VCaP (cell line): ENCODE measurements at regions not wholly inside any gene's neighbourhood (a gene's known extent, or its start where the extent isn't known, plus 50 kb on each side); places are given as distances from the start of the nearest gene placed in this dataset.

Source experiments
- H3K27ac ChIP-seq: fragments of 450-650 bp; 2 replicates; pipeline ENCODE4 v1.5.1; 2017
- TF ChIP-seq, protein P1 (sequence below): fragments of 450-650 bp; conservative IDR thresholded peaks from 2 replicates; pipeline ENCODE4 v1.5.1; 2017; ENCODE audit warnings: mild to moderate bottlenecking, moderate library complexity

DNA sequence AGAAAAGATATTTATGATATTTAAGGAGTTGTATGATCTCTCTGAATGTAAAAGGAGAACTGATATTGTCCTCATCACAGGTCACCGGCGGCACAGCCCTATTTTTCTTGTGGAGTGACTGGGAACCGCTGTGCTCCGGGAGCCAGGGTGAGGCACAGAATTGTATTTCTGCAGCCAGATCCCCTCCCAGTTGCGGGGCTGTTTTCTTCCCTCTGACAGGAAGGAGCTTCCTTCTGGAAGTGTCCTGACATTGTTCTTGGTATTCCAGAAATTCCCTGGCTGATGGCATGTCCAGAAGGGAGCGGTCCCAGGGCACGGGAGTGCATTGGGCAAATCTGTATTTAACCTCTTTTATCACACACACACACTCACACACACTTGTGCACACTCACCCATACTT, 268.6 kb upstream of the FOXF1 start:
- no peak overlapping the region for H3K27ac ChIP-seq
- TF ChIP-seq, protein P1, sequence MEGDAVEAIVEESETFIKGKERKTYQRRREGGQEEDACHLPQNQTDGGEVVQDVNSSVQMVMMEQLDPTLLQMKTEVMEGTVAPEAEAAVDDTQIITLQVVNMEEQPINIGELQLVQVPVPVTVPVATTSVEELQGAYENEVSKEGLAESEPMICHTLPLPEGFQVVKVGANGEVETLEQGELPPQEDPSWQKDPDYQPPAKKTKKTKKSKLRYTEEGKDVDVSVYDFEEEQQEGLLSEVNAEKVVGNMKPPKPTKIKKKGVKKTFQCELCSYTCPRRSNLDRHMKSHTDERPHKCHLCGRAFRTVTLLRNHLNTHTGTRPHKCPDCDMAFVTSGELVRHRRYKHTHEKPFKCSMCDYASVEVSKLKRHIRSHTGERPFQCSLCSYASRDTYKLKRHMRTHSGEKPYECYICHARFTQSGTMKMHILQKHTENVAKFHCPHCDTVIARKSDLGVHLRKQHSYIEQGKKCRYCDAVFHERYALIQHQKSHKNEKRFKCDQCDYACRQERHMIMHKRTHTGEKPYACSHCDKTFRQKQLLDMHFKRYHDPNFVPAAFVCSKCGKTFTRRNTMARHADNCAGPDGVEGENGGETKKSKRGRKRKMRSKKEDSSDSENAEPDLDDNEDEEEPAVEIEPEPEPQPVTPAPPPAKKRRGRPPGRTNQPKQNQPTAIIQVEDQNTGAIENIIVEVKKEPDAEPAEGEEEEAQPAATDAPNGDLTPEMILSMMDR = no peak

DNA sequence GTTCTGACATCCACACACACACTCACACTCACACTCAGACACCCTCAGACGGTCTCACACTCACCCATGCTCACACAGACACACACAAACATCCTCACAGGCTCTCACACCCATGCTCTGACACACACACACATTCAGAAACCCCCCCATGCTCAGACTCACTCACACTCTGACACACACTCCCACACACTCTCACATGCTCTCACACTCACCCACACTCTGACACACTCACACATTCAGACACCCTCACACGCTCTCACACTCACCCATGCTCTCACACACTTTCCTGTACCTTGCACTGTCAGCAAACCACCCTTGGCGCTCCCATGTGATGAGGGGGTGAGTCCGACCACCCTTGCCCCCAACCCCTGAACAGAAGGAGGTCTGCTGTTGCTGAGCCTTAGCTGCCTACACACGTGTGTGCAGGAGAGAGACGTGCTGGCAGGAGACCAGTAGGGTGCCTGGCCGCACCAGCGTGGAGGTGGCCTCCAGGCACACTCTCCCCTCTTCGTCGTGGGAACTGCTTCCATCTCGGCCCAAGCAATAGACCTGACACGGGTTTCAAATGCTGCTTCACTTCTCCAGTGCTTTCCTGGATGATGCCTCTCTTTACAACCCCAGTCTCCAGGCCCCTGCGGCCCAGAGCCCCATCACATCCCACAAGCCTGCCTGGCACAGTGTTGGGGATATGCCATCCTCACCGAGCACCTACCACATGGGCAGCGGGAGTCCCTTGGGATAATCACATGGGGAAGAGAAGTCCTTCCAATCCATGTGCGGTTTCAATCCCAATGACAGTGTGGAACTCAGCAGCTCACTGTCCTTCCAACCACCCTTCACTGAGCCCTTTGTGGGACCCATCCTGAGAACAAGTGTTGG, 267.8 kb upstream of the FOXF1 start:
- TF ChIP-seq, protein P1 = no peak
- H3K27ac ChIP-seq = no peak overlapping the region

DNA sequence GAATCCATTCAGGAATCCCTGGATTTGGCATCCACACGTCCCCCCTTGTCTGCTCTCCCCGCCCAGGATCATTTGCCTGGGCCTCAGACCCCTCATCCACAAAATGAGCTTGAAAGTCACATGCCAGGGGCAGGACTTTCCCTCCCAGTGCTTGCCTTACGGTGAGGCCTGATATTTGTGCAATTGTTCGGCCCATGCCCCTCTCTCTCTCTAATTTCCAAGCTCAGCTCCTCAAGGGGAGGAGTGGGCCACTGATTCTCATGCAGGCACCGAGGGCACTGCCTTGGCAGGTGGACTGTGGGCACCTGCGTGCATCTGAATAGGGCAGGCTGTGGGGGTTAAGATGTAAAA, 267.2 kb upstream of the FOXF1 start:
- TF ChIP-seq, protein P1 = no peak

DNA sequence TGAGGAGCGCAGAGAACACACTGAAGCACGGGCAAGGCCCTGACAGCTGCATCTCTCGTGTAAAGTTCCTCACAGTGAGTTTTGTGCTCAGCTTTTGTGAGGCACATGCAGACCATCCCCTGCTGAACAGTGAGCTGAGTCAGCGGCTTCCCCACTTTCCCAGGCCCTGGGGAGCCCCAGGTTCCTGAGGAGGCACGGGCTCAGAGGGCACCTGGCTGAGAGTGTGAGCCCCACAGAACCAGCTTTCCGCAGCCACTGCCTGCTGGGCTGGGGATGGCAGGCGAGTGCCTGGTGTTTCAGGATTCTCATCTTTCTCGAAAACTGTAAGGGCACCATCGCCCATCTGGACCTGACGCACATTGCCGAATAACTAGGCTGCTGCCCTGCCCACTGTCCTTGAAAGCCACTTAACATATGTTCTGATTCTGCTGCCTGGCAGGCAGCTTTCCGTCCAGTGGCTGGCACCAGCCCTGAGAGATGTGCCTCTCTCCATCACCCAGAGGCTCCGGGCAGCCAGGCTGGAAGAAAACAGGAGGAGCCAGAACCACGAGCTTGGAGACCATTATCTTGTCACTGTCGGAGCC, 266.7 kb upstream of the FOXF1 start:
- no peak overlapping the region for H3K27ac ChIP-seq

More for the DNA sequence above, 267.2 kb upstream of the FOXF1 start:
- no peak overlapping the region for H3K27ac ChIP-seq

DNA sequence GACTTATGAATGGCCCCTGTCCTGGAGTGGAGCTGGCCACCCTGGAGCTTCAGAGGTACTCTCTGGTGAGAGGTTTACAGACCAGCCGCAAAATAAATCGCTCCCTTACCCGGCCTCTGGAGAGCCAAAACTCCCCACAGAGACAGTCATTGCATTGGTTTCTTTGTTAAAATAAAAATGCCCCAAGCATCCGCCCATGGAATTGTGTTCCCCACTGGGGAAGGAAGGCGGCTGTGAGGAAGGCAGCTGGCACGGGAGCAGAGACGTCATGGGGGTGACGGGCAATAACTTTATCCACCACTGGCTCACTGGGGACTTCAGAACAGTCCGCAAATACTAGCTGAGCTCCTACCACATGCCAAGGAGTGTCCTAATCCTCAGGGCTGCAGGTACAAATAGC, 266.2 kb upstream of the FOXF1 start:
- no peak overlapping the region for H3K27ac ChIP-seq

More for the DNA sequence above, 266.7 kb upstream of the FOXF1 start:
- TF ChIP-seq, protein P1 = no peak

DNA sequence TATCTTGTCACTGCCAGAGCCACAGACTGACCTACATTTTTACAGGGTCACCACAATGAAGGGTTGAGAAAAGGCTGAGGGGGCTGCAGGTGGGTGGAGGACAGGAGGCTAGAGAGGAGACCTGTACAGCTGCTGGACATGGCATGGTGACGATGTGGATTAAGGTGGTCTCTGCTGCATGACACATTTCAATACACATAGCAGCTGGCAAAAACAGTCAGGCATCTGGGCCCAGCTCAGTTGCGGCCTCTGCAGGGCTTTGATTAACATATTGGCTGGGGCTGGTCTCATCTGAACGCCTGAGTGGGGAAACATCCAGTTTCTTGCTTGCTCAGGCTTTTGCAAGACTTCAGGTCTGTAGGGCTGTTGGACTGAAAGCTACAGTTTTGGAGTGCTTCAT, 265.4 kb upstream of the FOXF1 start:
- no peak overlapping the region for H3K27ac ChIP-seq

More for the DNA sequence above, 266.2 kb upstream of the FOXF1 start:
- TF ChIP-seq, protein P1 = no peak

DNA sequence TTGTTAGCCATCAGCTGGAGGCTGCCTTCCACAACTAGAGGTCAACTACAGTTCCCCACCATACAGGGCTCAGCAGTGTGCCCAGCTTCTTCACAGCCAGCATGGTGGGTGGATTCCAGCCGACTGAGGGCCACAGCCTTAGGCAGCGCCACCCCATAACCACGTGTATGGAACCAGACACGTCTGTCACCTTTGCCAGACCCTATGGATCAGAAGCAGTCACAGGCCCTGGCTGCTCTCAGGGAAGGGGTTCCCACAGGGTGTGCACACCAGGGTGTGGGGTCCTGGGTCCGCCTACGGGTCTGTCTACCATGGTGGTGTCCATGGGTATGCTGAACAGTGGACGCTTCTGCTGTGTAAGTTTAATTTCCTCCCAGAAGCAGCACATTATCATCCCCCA, 265.0 kb upstream of the FOXF1 start:
- TF ChIP-seq, protein P1 = no peak
- H3K27ac ChIP-seq = no peak overlapping the region

More for the DNA sequence above, 265.4 kb upstream of the FOXF1 start:
- TF ChIP-seq, protein P1 = no peak
